Liver (tissue), 8 donors: ENCODE measurements at regions not wholly inside any gene's neighbourhood (a gene's known extent, or its start where the extent isn't known, plus 50 kb on each side); places are given as distances from the start of the nearest gene placed in this dataset.

Experiments used
- DNase-seq: peaks from one replicate; pipeline ENCODE4 v3.0.0-alpha.2; 2017; ENCODE audit warnings: low spot score
- H3K27ac ChIP-seq, 2 donors: one replicate each; pipeline ENCODE4 v1.7.0; 2013; ENCODE audit warnings: inconsistent platforms in 2 of 2, low read length in 2 of 2, control low read depth in 1 of 2, low read depth in 1 of 2, mild to moderate bottlenecking in 1 of 2
- H3K27me3 ChIP-seq, 4 donors: one replicate each; pipeline versions ENCODE4 v1.6.1 to v1.7.0; 2013; ENCODE audit warnings: low read length in 3 of 4, inconsistent platforms in 1 of 4, mild to moderate bottlenecking in 1 of 4, moderate library complexity in 1 of 4; ENCODE audit not compliant: control insufficient read depth in 4 of 4, insufficient read depth in 4 of 4
- H3K36me3 ChIP-seq, 4 donors: one replicate each; pipeline versions ENCODE4 v1.6.1 to v1.7.0; 2013; ENCODE audit warnings: low read length in 3 of 4, mild to moderate bottlenecking in 3 of 4, low read depth in 1 of 4, moderate library complexity in 1 of 4; ENCODE audit not compliant: control insufficient read depth in 4 of 4, insufficient read depth in 3 of 4
- H3K4me1 ChIP-seq, 4 donors: one replicate each; pipeline versions ENCODE4 v1.6.1 to v1.7.0; 2013; ENCODE audit warnings: low read length in 3 of 4, mild to moderate bottlenecking in 3 of 4, moderate library complexity in 1 of 4; ENCODE audit not compliant: control insufficient read depth in 4 of 4, insufficient read depth in 4 of 4
- H3K4me3 ChIP-seq, 3 donors: one replicate each; pipeline versions ENCODE4 v1.6.1 to v1.7.0; 2013; ENCODE audit warnings: low read length in 3 of 3, control low read depth in 1 of 3, low read depth in 1 of 3, mild to moderate bottlenecking in 1 of 3
- H3K9ac ChIP-seq, 2 donors: one replicate each; pipeline ENCODE4 v1.7.0; 2013; ENCODE audit warnings: low read length in 2 of 2, mild to moderate bottlenecking in 2 of 2, moderate library complexity in 2 of 2, control low read depth in 1 of 2, low read depth in 1 of 2
- H3K9me3 ChIP-seq, 4 donors: one replicate each; pipeline versions ENCODE4 v1.6.1 to v1.7.0; 2013; ENCODE audit warnings: low read length in 3 of 4; ENCODE audit not compliant: control insufficient read depth in 4 of 4
- EGR1 ChIP-seq, 2 donors: IDR thresholded peaks; 2 replicates each; pipeline ENCODE4 v1.6.1; 2016 to 2018; ENCODE audit warnings: antibody characterized with exemption in 2 of 2, low read depth in 2 of 2
- FOXA1 ChIP-seq: IDR thresholded peaks from 2 replicates; pipeline ENCODE4 v1.6.1; 2016; ENCODE audit warnings: antibody characterized with exemption
- FOXA2 ChIP-seq: IDR thresholded peaks from 2 replicates; pipeline ENCODE4 v1.6.1; 2016; ENCODE audit warnings: antibody characterized with exemption
- GABPA ChIP-seq, 2 donors: IDR thresholded peaks in 1 of 2; conservative IDR thresholded peaks in 1 of 2; 2 replicates each; pipeline ENCODE4 v1.6.1; 2016; ENCODE audit warnings: antibody characterized with exemption in 2 of 2, mild to moderate bottlenecking in 1 of 2, moderate library complexity in 1 of 2
- HNF4A ChIP-seq, 2 donors: conservative IDR thresholded peaks; 2 replicates each; pipeline ENCODE4 v1.6.1; 2016; ENCODE audit warnings: antibody characterized with exemption in 2 of 2, mild to moderate bottlenecking in 2 of 2
- HNF4G ChIP-seq: IDR thresholded peaks from 2 replicates; pipeline ENCODE4 v1.6.1; 2016; ENCODE audit warnings: antibody characterized with exemption
- JUND ChIP-seq, 2 donors: IDR thresholded peaks; 2 replicates each; pipeline ENCODE4 v1.6.1; 2016; ENCODE audit warnings: antibody characterized with exemption in 2 of 2
- MAX ChIP-seq: IDR thresholded peaks from 2 replicates; pipeline ENCODE4 v1.6.1; 2016; ENCODE audit warnings: antibody characterized with exemption
- NR2F2 ChIP-seq: IDR thresholded peaks from 2 replicates; pipeline ENCODE4 v1.6.1; 2016; ENCODE audit warnings: antibody characterized with exemption
- RAD21 ChIP-seq, 2 donors: IDR thresholded peaks; 2 replicates each; pipeline ENCODE4 v1.6.1; 2016; ENCODE audit warnings: antibody characterized with exemption in 2 of 2, mild to moderate bottlenecking in 2 of 2
- RXRA ChIP-seq, 2 donors: IDR thresholded peaks; 2 replicates each; pipeline ENCODE4 v1.6.1; 2017 to 2018; ENCODE audit warnings: antibody characterized with exemption in 2 of 2, mild to moderate bottlenecking in 1 of 2
- SP1 ChIP-seq: IDR thresholded peaks from 2 replicates; pipeline ENCODE4 v1.6.1; 2018; ENCODE audit warnings: antibody characterized with exemption, mild to moderate bottlenecking
- TAF1 ChIP-seq: conservative IDR thresholded peaks from 2 replicates; pipeline ENCODE4 v1.6.1; 2016; ENCODE audit warnings: antibody characterized with exemption, mild to moderate bottlenecking
- YY1 ChIP-seq: IDR thresholded peaks from 2 replicates; pipeline ENCODE4 v1.6.1; 2016; ENCODE audit warnings: antibody characterized with exemption, mild to moderate bottlenecking
- WGBS: extraction: QIAGEN DNeasy Blood & Tissue Kit; methylation state at CpG from one replicate; pipeline ENCODE4 v1.1.7; 2013; 5-methylcytosine and 5-hydroxymethylcytosine counted together
- TF ChIP-seq, protein P1 (sequence below): IDR thresholded peaks from 2 replicates; pipeline ENCODE4 v1.6.1; 2016; ENCODE audit warnings: antibody characterized with exemption, mild to moderate bottlenecking
- TF ChIP-seq, protein P2 (sequence below): fragments of 150-350 bp; IDR thresholded peaks from 2 replicates; pipeline ENCODE4 v1.5.1; 2017; ENCODE audit warnings: improper control_type of control experiment, low read depth, low read length; ENCODE audit not compliant: missing input control
- TF ChIP-seq, protein P3 (sequence below): IDR thresholded peaks from 2 replicates; pipeline ENCODE4 v1.6.1; 2016; ENCODE audit warnings: antibody characterized with exemption
- TF ChIP-seq, protein P4 (sequence below): IDR thresholded peaks from 2 replicates; pipeline ENCODE4 v1.6.1; 2016; ENCODE audit warnings: antibody characterized with exemption
- donor health status: healthy.
- donor health status: healthy.
- donor health status: healthy.
- donor health status: healthy.
- donor health status: healthy.

- DNase-seq: no peak
- no peaks in the 10 kb centered on the region for H3K27me3 ChIP-seq
- H3K4me1 ChIP-seq: peaks cover 0 to 8% (median 4%) of the 10 kb centered on the region in 4 donors
- 39% methylated on average over 4 of the region's 4 CpGs for WGBS
- H3K27ac ChIP-seq: no peak overlapping the region
- TF ChIP-seq, protein P1, sequence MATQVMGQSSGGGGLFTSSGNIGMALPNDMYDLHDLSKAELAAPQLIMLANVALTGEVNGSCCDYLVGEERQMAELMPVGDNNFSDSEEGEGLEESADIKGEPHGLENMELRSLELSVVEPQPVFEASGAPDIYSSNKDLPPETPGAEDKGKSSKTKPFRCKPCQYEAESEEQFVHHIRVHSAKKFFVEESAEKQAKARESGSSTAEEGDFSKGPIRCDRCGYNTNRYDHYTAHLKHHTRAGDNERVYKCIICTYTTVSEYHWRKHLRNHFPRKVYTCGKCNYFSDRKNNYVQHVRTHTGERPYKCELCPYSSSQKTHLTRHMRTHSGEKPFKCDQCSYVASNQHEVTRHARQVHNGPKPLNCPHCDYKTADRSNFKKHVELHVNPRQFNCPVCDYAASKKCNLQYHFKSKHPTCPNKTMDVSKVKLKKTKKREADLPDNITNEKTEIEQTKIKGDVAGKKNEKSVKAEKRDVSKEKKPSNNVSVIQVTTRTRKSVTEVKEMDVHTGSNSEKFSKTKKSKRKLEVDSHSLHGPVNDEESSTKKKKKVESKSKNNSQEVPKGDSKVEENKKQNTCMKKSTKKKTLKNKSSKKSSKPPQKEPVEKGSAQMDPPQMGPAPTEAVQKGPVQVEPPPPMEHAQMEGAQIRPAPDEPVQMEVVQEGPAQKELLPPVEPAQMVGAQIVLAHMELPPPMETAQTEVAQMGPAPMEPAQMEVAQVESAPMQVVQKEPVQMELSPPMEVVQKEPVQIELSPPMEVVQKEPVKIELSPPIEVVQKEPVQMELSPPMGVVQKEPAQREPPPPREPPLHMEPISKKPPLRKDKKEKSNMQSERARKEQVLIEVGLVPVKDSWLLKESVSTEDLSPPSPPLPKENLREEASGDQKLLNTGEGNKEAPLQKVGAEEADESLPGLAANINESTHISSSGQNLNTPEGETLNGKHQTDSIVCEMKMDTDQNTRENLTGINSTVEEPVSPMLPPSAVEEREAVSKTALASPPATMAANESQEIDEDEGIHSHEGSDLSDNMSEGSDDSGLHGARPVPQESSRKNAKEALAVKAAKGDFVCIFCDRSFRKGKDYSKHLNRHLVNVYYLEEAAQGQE: no peak
- TF ChIP-seq, protein P2, sequence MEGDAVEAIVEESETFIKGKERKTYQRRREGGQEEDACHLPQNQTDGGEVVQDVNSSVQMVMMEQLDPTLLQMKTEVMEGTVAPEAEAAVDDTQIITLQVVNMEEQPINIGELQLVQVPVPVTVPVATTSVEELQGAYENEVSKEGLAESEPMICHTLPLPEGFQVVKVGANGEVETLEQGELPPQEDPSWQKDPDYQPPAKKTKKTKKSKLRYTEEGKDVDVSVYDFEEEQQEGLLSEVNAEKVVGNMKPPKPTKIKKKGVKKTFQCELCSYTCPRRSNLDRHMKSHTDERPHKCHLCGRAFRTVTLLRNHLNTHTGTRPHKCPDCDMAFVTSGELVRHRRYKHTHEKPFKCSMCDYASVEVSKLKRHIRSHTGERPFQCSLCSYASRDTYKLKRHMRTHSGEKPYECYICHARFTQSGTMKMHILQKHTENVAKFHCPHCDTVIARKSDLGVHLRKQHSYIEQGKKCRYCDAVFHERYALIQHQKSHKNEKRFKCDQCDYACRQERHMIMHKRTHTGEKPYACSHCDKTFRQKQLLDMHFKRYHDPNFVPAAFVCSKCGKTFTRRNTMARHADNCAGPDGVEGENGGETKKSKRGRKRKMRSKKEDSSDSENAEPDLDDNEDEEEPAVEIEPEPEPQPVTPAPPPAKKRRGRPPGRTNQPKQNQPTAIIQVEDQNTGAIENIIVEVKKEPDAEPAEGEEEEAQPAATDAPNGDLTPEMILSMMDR: no peak
- no peak for TF ChIP-seq FOXA1
- TF ChIP-seq HNF4A (conservative IDR thresholded peaks at IDR 0.05): peak; percentile 66 to 74
- TF ChIP-seq GABPA (IDR thresholded peaks at IDR 0.05 in 1 of 2, conservative IDR thresholded peaks at IDR 0.05 in 1 of 2): no peak
- TF ChIP-seq EGR1 (IDR thresholded peaks at IDR 0.05; ENCODE audit: low read depth in 2 of 2): no peak
- no peak for TF ChIP-seq MAX
- TF ChIP-seq YY1: no peak
- TF ChIP-seq JUND (IDR thresholded peaks at IDR 0.05): no peak
- TF ChIP-seq SP1: peak; percentile 67
- peak; percentile 5 to 20 for TF ChIP-seq RAD21 (IDR thresholded peaks at IDR 0.05)
- TF ChIP-seq, protein P3, sequence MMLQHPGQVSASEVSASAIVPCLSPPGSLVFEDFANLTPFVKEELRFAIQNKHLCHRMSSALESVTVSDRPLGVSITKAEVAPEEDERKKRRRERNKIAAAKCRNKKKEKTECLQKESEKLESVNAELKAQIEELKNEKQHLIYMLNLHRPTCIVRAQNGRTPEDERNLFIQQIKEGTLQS: peak; percentile 82
- TF ChIP-seq NR2F2: peak; percentile 57
- peak; percentile 92 to 94 for TF ChIP-seq RXRA (IDR thresholded peaks at IDR 0.05)
- no peak for TF ChIP-seq TAF1
- no peak for TF ChIP-seq FOXA2
- no peak for TF ChIP-seq HNF4G
- TF ChIP-seq, protein P4, sequence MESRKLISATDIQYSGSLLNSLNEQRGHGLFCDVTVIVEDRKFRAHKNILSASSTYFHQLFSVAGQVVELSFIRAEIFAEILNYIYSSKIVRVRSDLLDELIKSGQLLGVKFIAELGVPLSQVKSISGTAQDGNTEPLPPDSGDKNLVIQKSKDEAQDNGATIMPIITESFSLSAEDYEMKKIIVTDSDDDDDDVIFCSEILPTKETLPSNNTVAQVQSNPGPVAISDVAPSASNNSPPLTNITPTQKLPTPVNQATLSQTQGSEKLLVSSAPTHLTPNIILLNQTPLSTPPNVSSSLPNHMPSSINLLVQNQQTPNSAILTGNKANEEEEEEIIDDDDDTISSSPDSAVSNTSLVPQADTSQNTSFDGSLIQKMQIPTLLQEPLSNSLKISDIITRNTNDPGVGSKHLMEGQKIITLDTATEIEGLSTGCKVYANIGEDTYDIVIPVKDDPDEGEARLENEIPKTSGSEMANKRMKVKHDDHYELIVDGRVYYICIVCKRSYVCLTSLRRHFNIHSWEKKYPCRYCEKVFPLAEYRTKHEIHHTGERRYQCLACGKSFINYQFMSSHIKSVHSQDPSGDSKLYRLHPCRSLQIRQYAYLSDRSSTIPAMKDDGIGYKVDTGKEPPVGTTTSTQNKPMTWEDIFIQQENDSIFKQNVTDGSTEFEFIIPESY: no peak
- H3K36me3 ChIP-seq: no peaks in the 10 kb centered on the region
- H3K4me3 ChIP-seq: no peak overlapping the region
- H3K9ac ChIP-seq: no peak overlapping the region
- no peaks in the 10 kb centered on the region for H3K9me3 ChIP-seq
These were observed 212.9 kb downstream of the CYP26B1 start for GRCh38 chr2:71934595-71935261.
